ENCODE measurements at regions not wholly inside any gene's neighbourhood (a gene's known extent, or its start where the extent isn't known, plus 50 kb on each side); places are given as distances from the start of the nearest gene placed in this dataset.

- dilution Hi-C loops (cut with HindIII; ENCODE audit: low sequenced_read_pairs, unreplicated experiment), result no loop called here
- peak; percentile 46; the same call in 1 of the 2 replicates for ATAC-seq (ENCODE audit: low read depth)
Observed at GRCh38 chr1:172761581-172762486, 102.9 kb downstream of the FASLG start.

More at GRCh38 chr1:172761581-172762486, 102.9 kb downstream of the FASLG start:
- Histone ChIP-seq H3K36me3 (ENCODE audit: control insufficient read depth, insufficient read depth, low read length) (no peaks in the 10 kb centered on the region), H4K91ac (ENCODE audit: insufficient read depth, low read depth, low read length) (no peak overlapping the region), H3K18ac (ENCODE audit: low read depth, low read length) (no peak overlapping the region), H3K9me3 (ENCODE audit: control insufficient read depth, insufficient read depth, low read length) (no peaks in the 10 kb centered on the region), H4K20me1 (ENCODE audit: insufficient read depth, low read length) (no peaks in the 10 kb centered on the region), H4K8ac (ENCODE audit: low read depth in 2 of 2, low read length in 2 of 2) (no peak overlapping the region), H3K23ac (ENCODE audit: low read depth, low read length) (no peak overlapping the region), H2BK5ac (ENCODE audit: low read depth, low read length, poor library complexity, severe bottlenecking) (no peak overlapping the region), H2BK120ac (ENCODE audit: low read depth, low read length) (no peak overlapping the region), H3K27ac (ENCODE audit: insufficient read depth, low read length) (no peak overlapping the region), H3K79me1 (ENCODE audit: low read depth in 1 of 2, low read length in 2 of 2) (no peaks in the 10 kb centered on the region), H2AK9ac (replicated peaks; ENCODE audit: low read depth, low read length, poor library complexity) (no peak overlapping the region), H3K27me3 (ENCODE audit: control insufficient read depth, insufficient read depth, low read length) (peaks cover 3% of the 10 kb centered on the region; the same call in 1 of the 2 replicates), H4K5ac (ENCODE audit: low read depth, low read length) (no peak overlapping the region), H2AFZ (replicated peaks; ENCODE audit: low read length, poor library complexity) (no peak overlapping the region), H3K56ac (ENCODE audit: extremely low read depth, insufficient read depth, low read length) (no peak overlapping the region), H2BK20ac (ENCODE audit: low read depth, low read length) (0 out of 2 replicates have a peak overlapping the region, but pooled peaks have one; percentile 21), H3K9me1 (ENCODE audit: insufficient read depth, low read length) (no peaks in the 10 kb centered on the region), H3K4me1 (ENCODE audit: control insufficient read depth, insufficient read depth, low read length) (peaks cover 2% of the 10 kb centered on the region; the same call in 1 of the 2 replicates), H3K9ac (ENCODE audit: low read depth, low read length) (no peak overlapping the region), H3K4ac (ENCODE audit: low read depth, low read length) (no peak overlapping the region), H3K14ac (replicated peaks; ENCODE audit: low read depth, low read length) (no peak overlapping the region), H2BK15ac (ENCODE audit: low read depth, low read length) (no peak overlapping the region), H3K4me3 (ENCODE audit: insufficient read depth, low read depth, low read length) (no peak overlapping the region), H3K4me2 (ENCODE audit: low read depth, low read length) (no peak overlapping the region), H2AK5ac (ENCODE audit: low read depth, low read length) (no peak overlapping the region)
- WGBS, 2 experiments (ENCODE audit: extremely low coverage in 2 of 2, insufficient read length in 1 of 2), result no CpG with 5 or more reads among the region's 3 CpGs
- POLR2A ChIA-PET (ENCODE audit: unreplicated experiment), result no interaction called here
- DNase-seq, result peak; percentile 50
- intact Hi-C loops (cut with micrococcal nuclease), result no loop called here
- CTCF ChIA-PET, result interaction anchor here (1.2 kb wide), 1 partner anchor 63 kb away, joined by 3 read pairs; no protein-coding TSS in a partner anchor
- in situ Hi-C loops (cut with MboI; ENCODE audit: low sequenced_read_pairs), result loop anchor here (25.0 kb wide), 1 partner anchor 1450 kb away; no protein-coding TSS in a partner anchor
- BruUV-seq (replicated peaks), result no TSS peak
- TF ChIP-seq CHD1 (IDR thresholded peaks at IDR 0.05; ENCODE audit: low read depth, low read length) (no peak), MAZ (IDR thresholded peaks at IDR 0.05; ENCODE audit: borderline replicate concordance, low read depth, low read length) (no peak), FOS (IDR thresholded peaks at IDR 0.05; ENCODE audit: low read depth, low read length) (peak; percentile 20; the same call in 1 of the 2 replicates)

All from IMR-90 (cell line).